HFFc6 (cell line): ENCODE measurements at regions not wholly inside any gene's neighbourhood (a gene's known extent, or its start where the extent isn't known, plus 50 kb on each side); places are given as distances from the start of the nearest gene placed in this dataset.

ENCODE experiments used
- DNase-seq: peaks from one replicate; pipeline ENCODE4 v3.0.0-alpha.2; 2018
- H3K27ac Mint-ChIP-seq: 2 replicates; pipeline ENCODE4 v1.8.0; 2020; ENCODE audit warnings: mild to moderate bottlenecking, mixed read lengths
- H3K27me3 Mint-ChIP-seq: 2 replicates; pipeline ENCODE4 v1.8.0; 2021; ENCODE audit warnings: mild to moderate bottlenecking, moderate library complexity, mixed read lengths; ENCODE audit not compliant: insufficient read depth
- H3K36me3 Mint-ChIP-seq: 2 replicates; pipeline ENCODE4 v1.8.0; 2021; ENCODE audit warnings: low read depth, mixed read lengths
- H3K4me1 Mint-ChIP-seq: 2 replicates; pipeline ENCODE4 v1.8.0; 2020; ENCODE audit warnings: low read depth, mixed read lengths
- H3K4me3 Mint-ChIP-seq: 2 replicates; pipeline ENCODE4 v1.8.0; 2020; ENCODE audit warnings: mild to moderate bottlenecking, moderate library complexity, mixed read lengths
- H3K9me3 Mint-ChIP-seq: 2 replicates; pipeline ENCODE4 v1.8.0; 2020; ENCODE audit warnings: mild to moderate bottlenecking, mixed read lengths
- CTCF ChIP-seq: fragments of 200-600 bp; sonication (generic); IDR thresholded peaks from 2 replicates; pipeline ENCODE4 v1.5.0; 2021; ENCODE audit warnings: antibody characterized with exemption, mild to moderate bottlenecking

- TF ChIP-seq CTCF: no peak
- Mint-ChIP-seq H3K36me3 (no peaks in the 10 kb centered on the region), H3K9me3 (no peaks in the 10 kb centered on the region), H3K27me3 (peaks cover 40% of the 10 kb centered on the region), H3K4me3 (no peak overlapping the region), H3K4me1 (no peaks in the 10 kb centered on the region), H3K27ac (no peak overlapping the region)
- DNase-seq: no peak
These were observed 180.1 kb upstream of the NECTIN1 start for GRCh38 chr11:119909077-119909476.

- H3K4me3 Mint-ChIP-seq: no peak overlapping the region
- H3K36me3 Mint-ChIP-seq: no peaks in the 10 kb centered on the region
- H3K27ac Mint-ChIP-seq: no peak overlapping the region
- H3K9me3 Mint-ChIP-seq: no peaks in the 10 kb centered on the region
- no peak for TF ChIP-seq CTCF
- no peak for DNase-seq
- H3K4me1 Mint-ChIP-seq: no peaks in the 10 kb centered on the region
- H3K27me3 Mint-ChIP-seq: peaks cover 42% of the 10 kb centered on the region
These were observed 179.5 kb upstream of the NECTIN1 start for GRCh38 chr11:119908573-119908904.

- H3K27me3 Mint-ChIP-seq: peaks cover 42% of the 10 kb centered on the region
- TF ChIP-seq CTCF: no peak
- H3K27ac Mint-ChIP-seq: no peak overlapping the region
- H3K36me3 Mint-ChIP-seq: no peaks in the 10 kb centered on the region
- no peaks in the 10 kb centered on the region for H3K4me1 Mint-ChIP-seq
- H3K9me3 Mint-ChIP-seq: no peaks in the 10 kb centered on the region
- no peak for DNase-seq
- no peak overlapping the region for H3K4me3 Mint-ChIP-seq
These were observed 179.0 kb upstream of the NECTIN1 start for GRCh38 chr11:119907878-119908572.

- Mint-ChIP-seq H3K9me3 (no peaks in the 10 kb centered on the region), H3K27ac (no peak overlapping the region), H3K4me3 (no peak overlapping the region), H3K36me3 (no peaks in the 10 kb centered on the region), H3K4me1 (no peaks in the 10 kb centered on the region), H3K27me3 (peaks cover 46% of the 10 kb centered on the region)
- TF ChIP-seq CTCF: no peak
- no peak for DNase-seq
These were observed 178.3 kb upstream of the NECTIN1 start for GRCh38 chr11:119907122-119907851.

GRCh38 chr11:119906376-119906775 is 177.4 kb upstream of the NECTIN1 start:
- no peak overlapping the region for H3K27ac Mint-ChIP-seq

More at GRCh38 chr11:119906376-119906775, 177.4 kb upstream of the NECTIN1 start:
- no peaks in the 10 kb centered on the region for H3K36me3 Mint-ChIP-seq
- H3K9me3 Mint-ChIP-seq: no peaks in the 10 kb centered on the region
- no peak for DNase-seq
- peaks cover 46% of the 10 kb centered on the region for H3K27me3 Mint-ChIP-seq
- H3K4me1 Mint-ChIP-seq: no peaks in the 10 kb centered on the region
- TF ChIP-seq CTCF: no peak
- no peak overlapping the region for H3K4me3 Mint-ChIP-seq
